Lower leg skin (tissue), 4 donors: ENCODE measurements at regions not wholly inside any gene's neighbourhood (a gene's known extent, or its start where the extent isn't known, plus 50 kb on each side); places are given as distances from the start of the nearest gene placed in this dataset.

ENCODE experiments used
- DNase-seq, 2 donors: peaks; one replicate each; pipeline ENCODE4 v3.0.0-alpha.2; 2019; ENCODE audit warnings: low spot score in 2 of 2
- H3K4me3 ChIP-seq: fragments of 200-600 bp; sonication (generic); 2 replicates; pipeline ENCODE4 v1.5.1; 2017; ENCODE audit warnings: mild to moderate bottlenecking, low read depth; ENCODE audit not compliant: poor library complexity, severe bottlenecking
- CTCF ChIP-seq, 3 donors: fragments of 450-650 bp; IDR thresholded peaks; one replicate each; pipeline ENCODE4 v1.5.1; 2016; ENCODE audit warnings: antibody characterized with exemption in 3 of 3, mild to moderate bottlenecking in 3 of 3, moderate library complexity in 2 of 3
- POLR2A ChIP-seq, 2 donors: fragments of 450-650 bp; IDR thresholded peaks; one replicate each; pipeline ENCODE4 v1.6.1; 2016 to 2017; ENCODE audit warnings: antibody characterized with exemption in 2 of 2, mild to moderate bottlenecking in 1 of 2, moderate library complexity in 1 of 2
- WGBS, 2 donors: methylation state at CpG; one replicate each; pipeline ENCODE4 v1.1.5; 2018; 5-methylcytosine and 5-hydroxymethylcytosine counted together
- intact Hi-C: fragments of 100-400 bp; cut with DNase I; formaldehyde crosslinking; loops from one replicate; pipeline ENCODE4 v1.15.0; 2023; ENCODE audit warnings: low total_unique reads

GRCh38 chr2:111705239-111705638 lies 178.8 kb downstream of the ANAPC1 start:
- no peak overlapping the region for H3K4me3 ChIP-seq
- no peak for DNase-seq
- intact Hi-C loops: no loop called here
- WGBS, 2 donors: 79 to 89% methylated on average over 7 of the region's 7 CpGs
- TF ChIP-seq CTCF (IDR thresholded peaks at IDR 0.05) (no peak), POLR2A (IDR thresholded peaks at IDR 0.05) (no peak)

GRCh38 chr2:111705711-111706336 lies 178.2 kb downstream of the ANAPC1 start:
- TF ChIP-seq POLR2A (IDR thresholded peaks at IDR 0.05): no peak
- TF ChIP-seq CTCF (IDR thresholded peaks at IDR 0.05): no peak
- 40 to 51% methylated on average over 6 of the region's 6 CpGs for WGBS, 2 donors
- DNase-seq: peak in 1 of 2 donors; percentile 50
- no peak overlapping the region for H3K4me3 ChIP-seq
- intact Hi-C loops: no loop called here

DNA sequence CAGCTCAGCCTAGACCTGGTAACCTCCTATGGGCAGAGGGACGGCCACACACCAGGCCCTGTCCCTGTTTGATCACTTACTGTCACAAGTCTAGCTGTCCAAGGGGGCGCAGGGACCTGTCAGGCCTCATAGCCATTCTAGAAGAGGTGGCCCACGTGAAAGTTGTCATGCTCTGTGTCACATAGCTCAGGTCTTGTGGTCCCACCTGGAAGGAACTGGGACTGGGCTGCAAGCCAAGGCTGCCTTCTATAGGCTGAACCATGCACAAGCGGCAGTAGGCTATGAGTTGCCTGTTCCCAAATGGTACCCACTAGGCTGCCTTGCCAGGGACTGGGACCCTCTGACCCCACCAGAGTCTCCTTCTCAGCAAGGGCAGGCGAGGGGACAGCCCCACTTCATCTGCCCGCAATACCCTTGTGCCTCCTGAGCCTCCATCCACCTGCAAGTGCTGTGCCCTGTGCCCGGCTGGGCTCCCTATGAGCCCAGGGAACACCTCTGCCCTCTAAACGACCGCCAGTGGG lies 177.5 kb downstream of the ANAPC1 start:
- H3K4me3 ChIP-seq: no peak overlapping the region
- peak in 1 of 2 donors; percentile 83 for DNase-seq
- TF ChIP-seq POLR2A (IDR thresholded peaks at IDR 0.05): no peak
- no peak for TF ChIP-seq CTCF (IDR thresholded peaks at IDR 0.05)
- WGBS, 2 donors: 86 to 89% methylated on average over 7 to 9 of the region's 9 CpGs
- intact Hi-C loops: no loop called here

DNA sequence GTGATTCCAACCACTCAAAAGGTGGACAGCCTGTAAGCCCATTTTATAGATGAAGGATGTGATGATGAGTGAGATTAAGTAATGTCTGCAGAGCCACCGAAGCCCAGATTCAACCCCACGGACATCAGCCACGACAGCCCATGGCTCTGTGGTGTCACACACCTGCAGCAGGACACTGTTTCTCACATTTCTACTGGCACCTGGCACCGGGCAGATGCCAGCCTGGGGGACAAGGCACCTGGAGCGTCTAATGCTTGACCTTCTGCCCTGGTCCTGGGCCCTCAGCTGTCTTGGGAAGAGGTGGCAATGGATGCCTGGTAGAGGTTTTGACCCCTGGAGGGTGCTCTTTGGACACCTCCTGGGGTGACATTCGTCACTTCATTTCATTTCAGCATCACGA lies 176.3 kb downstream of the ANAPC1 start:
- WGBS, 2 donors: 90 to 93% methylated on average over 7 of the region's 7 CpGs
- peak in 1 of 2 donors; percentile 70 for DNase-seq

GRCh38 chr2:111708476-111709180 lies 175.4 kb downstream of the ANAPC1 start:
- TF ChIP-seq POLR2A (IDR thresholded peaks at IDR 0.05) (no peak), CTCF (IDR thresholded peaks at IDR 0.05) (no peak)
- peak in 1 of 2 donors; percentile 56 for DNase-seq
- WGBS, 2 donors: 65 to 67% methylated on average over 4 of the region's 4 CpGs
- no peak overlapping the region for H3K4me3 ChIP-seq
- intact Hi-C loops: no loop called here

More for the DNA sequence above, 176.3 kb downstream of the ANAPC1 start:
- H3K4me3 ChIP-seq: no peak overlapping the region
- TF ChIP-seq CTCF (IDR thresholded peaks at IDR 0.05): no peak
- TF ChIP-seq POLR2A (IDR thresholded peaks at IDR 0.05): no peak
- intact Hi-C loops: no loop called here
